T-cell (primary cell): ENCODE measurements at regions not wholly inside any gene's neighbourhood (a gene's known extent, or its start where the extent isn't known, plus 50 kb on each side); places are given as distances from the start of the nearest gene placed in this dataset.

Experiments
- ATAC-seq, 4 experiments: fragments of 200-7000 bp in 3 of 4; fragments of 150-1000 bp in 1 of 4; cut with Tn5 transposase; replicated peaks in 1 of 4; 1 replicate in 3 of 4; 2 replicates in 1 of 4; pipeline ENCODE4 v1.10.0; 2021; ENCODE audit warnings: moderate library complexity in 3 of 4, mild to moderate bottlenecking in 2 of 4, moderate number of reproducible peaks in 1 of 4
- CTCF ChIA-PET, 2 donors: fragments of 300-600 bp; sonication (Branson Sonifier 250); formaldehyde crosslinking; loops; one replicate each; lab custom pipeline; 2022; ENCODE audit warnings: antibody characterized with exemption in 2 of 2; lab: Charles Lee
- POLR2A ChIA-PET, 2 donors: fragments of 300-600 bp; sonication (Branson Sonifier 250); formaldehyde crosslinking; loops; one replicate each; lab custom pipeline; 2022; ENCODE audit warnings: antibody characterized with exemption in 2 of 2; lab: Charles Lee
- DNase-seq, 35 experiments: peaks; one replicate each; pipeline versions ENCODE4 v3.0.0 to v3.0.0-alpha.2; 2013 to 2023
- H3K27ac ChIP-seq: one replicate; pipeline ENCODE4 v1.5.1; 2013; ENCODE audit warnings: low read length
- H3K27me3 ChIP-seq, 2 experiments: replicated peaks in 1 of 2; 1 replicate in 1 of 2; 2 replicates in 1 of 2; pipeline versions ENCODE4 v1.6.1 to v1.7.0; 2013; ENCODE audit warnings: low read length in 1 of 2, mixed read lengths in 1 of 2; ENCODE audit not compliant: control insufficient read depth in 2 of 2, insufficient read depth in 2 of 2; ENCODE audit errors: extremely low read depth in 1 of 2
- H3K36me3 ChIP-seq, 2 donors: 1 replicate in 1 of 2; 2 replicates in 1 of 2; pipeline versions ENCODE4 v1.6.1 to v1.7.0; 2013; ENCODE audit warnings: low read length in 1 of 2; ENCODE audit not compliant: control insufficient read depth in 2 of 2, insufficient read depth in 1 of 2; ENCODE audit errors: extremely low read depth in 1 of 2
- H3K4me1 ChIP-seq, 2 experiments: 1 replicate in 1 of 2; 2 replicates in 1 of 2; pipeline versions ENCODE4 v1.6.1 to v1.7.0; 2013; ENCODE audit warnings: low read length in 2 of 2, mixed read lengths in 1 of 2; ENCODE audit not compliant: insufficient read depth in 2 of 2, control insufficient read depth in 1 of 2; ENCODE audit errors: extremely low read depth in 1 of 2
- H3K4me3 ChIP-seq, 2 donors: 1 replicate in 1 of 2; 2 replicates in 1 of 2; pipeline versions ENCODE4 v1.5.1 to v1.7.0; 2013; ENCODE audit warnings: mild to moderate bottlenecking in 2 of 2, low read length in 1 of 2, moderate library complexity in 1 of 2; ENCODE audit not compliant: control insufficient read depth in 1 of 2; ENCODE audit errors: extremely low read depth in 1 of 2
- H3K9me3 ChIP-seq: 2 replicates; pipeline ENCODE4 v1.7.0; 2013
- H3K27ac Mint-ChIP-seq, 2 donors: one replicate each; pipeline ENCODE4 v1.8.0; 2020 to 2021; ENCODE audit warnings: mild to moderate bottlenecking in 2 of 2, mixed read lengths in 2 of 2
- H3K27me3 Mint-ChIP-seq, 2 donors: one replicate each; pipeline ENCODE4 v1.8.0; 2021 to 2022; ENCODE audit warnings: mixed read lengths in 2 of 2
- H3K36me3 Mint-ChIP-seq: one replicate; pipeline ENCODE4 v1.8.0; 2021; ENCODE audit warnings: mixed read lengths
- H3K4me1 Mint-ChIP-seq, 3 donors: one replicate each; pipeline ENCODE4 v1.8.0; 2020 to 2022; ENCODE audit warnings: mixed read lengths in 3 of 3, mild to moderate bottlenecking in 1 of 3
- H3K4me3 Mint-ChIP-seq, 3 donors: one replicate each; pipeline ENCODE4 v1.8.0; 2020 to 2022; ENCODE audit warnings: mild to moderate bottlenecking in 3 of 3, mixed read lengths in 3 of 3, moderate library complexity in 3 of 3
- H3K9me3 Mint-ChIP-seq, 3 donors: one replicate each; pipeline ENCODE4 v1.8.0; 2020 to 2022; ENCODE audit warnings: mixed read lengths in 3 of 3
- WGBS: methylation state at CpG from one replicate; pipeline ENCODE4 v1.1.5; 2013; ENCODE audit warnings: missing lambda C conversion rate; ENCODE audit not compliant: insufficient coverage; 5-methylcytosine and 5-hydroxymethylcytosine counted together

- no peak overlapping the region for H3K4me3 ChIP-seq
- ChIA-PET POLR2A (no interaction called here), CTCF (no interaction called here)
- no peaks in the 10 kb centered on the region for H3K27me3 ChIP-seq
- no CpG with 5 or more reads among the region's 4 CpGs for WGBS
- DNase-seq (no peak), ATAC-seq (no peak)
- Mint-ChIP-seq H3K4me3 (no peak overlapping the region), H3K36me3 (no peaks in the 10 kb centered on the region), H3K9me3 (peaks cover 0 to 4% (median 0%) of the 10 kb centered on the region in 3 donors), H3K27ac (no peak overlapping the region), H3K4me1 (no peaks in the 10 kb centered on the region), H3K27me3 (peaks cover 0 to 18% of the 10 kb centered on the region in 2 donors)
- H3K4me1 ChIP-seq: no peaks in the 10 kb centered on the region
- no peaks in the 10 kb centered on the region for H3K36me3 ChIP-seq
- H3K9me3 ChIP-seq: no peaks in the 10 kb centered on the region
- no peak overlapping the region for H3K27ac ChIP-seq
These were observed 104.5 kb downstream of the NR2F2 start for GRCh38 chr15:96435022-96435421.

- no peak overlapping the region for H3K27ac ChIP-seq
- CTCF ChIA-PET: no interaction called here
- no peaks in the 10 kb centered on the region for H3K36me3 Mint-ChIP-seq
- peaks cover 0 to 18% of the 10 kb centered on the region in 2 donors for H3K27me3 Mint-ChIP-seq
- no peaks in the 10 kb centered on the region for H3K36me3 ChIP-seq
- WGBS: no CpG with 5 or more reads among the region's 3 CpGs
- no peak overlapping the region for H3K4me3 ChIP-seq
- no peak for ATAC-seq
- no peak for DNase-seq
- H3K27me3 ChIP-seq: no peaks in the 10 kb centered on the region
- POLR2A ChIA-PET: no interaction called here
- no peak overlapping the region for H3K4me3 Mint-ChIP-seq
- H3K4me1 Mint-ChIP-seq: no peaks in the 10 kb centered on the region
- no peaks in the 10 kb centered on the region for H3K9me3 ChIP-seq
- no peaks in the 10 kb centered on the region for H3K4me1 ChIP-seq
- H3K27ac Mint-ChIP-seq: no peak overlapping the region
- H3K9me3 Mint-ChIP-seq: peaks cover 0 to 4% (median 0%) of the 10 kb centered on the region in 3 donors
These were observed 105.3 kb downstream of the NR2F2 start for GRCh38 chr15:96435841-96436240.

DNA sequence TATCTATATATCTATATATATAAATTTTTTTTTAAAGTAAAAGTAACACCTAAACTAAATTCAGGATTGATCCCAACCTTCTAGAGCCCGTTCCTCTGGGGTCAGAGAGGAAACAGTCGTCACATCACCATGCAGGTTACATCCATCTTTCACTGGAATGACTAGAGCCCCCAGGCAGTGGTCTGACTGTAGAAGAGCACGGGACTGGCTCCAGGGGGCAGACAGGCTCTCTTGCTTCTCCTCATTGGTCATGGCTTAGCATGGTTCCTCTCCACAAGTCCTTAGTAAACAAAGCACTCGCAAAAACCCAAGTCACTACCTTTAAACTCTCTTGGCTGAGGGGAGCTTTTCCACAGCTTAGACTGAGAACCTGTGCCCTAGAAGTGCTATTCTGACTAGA, 110.5 kb downstream of the NR2F2 start:
- Mint-ChIP-seq H3K36me3 (no peaks in the 10 kb centered on the region), H3K4me1 (no peaks in the 10 kb centered on the region), H3K27me3 (peaks cover 4 to 6% of the 10 kb centered on the region in 2 donors), H3K27ac (no peak overlapping the region), H3K4me3 (no peak overlapping the region), H3K9me3 (peaks cover 0 to 4% (median 4%) of the 10 kb centered on the region in 3 donors)
- POLR2A ChIA-PET: no interaction called here
- CTCF ChIA-PET: no interaction called here
- DNase-seq (no peak), ATAC-seq (no peak)
- H3K27ac ChIP-seq: no peak overlapping the region
- 70% methylated on average over 2 of the region's 4 CpGs for WGBS
- no peaks in the 10 kb centered on the region for H3K36me3 ChIP-seq
- H3K9me3 ChIP-seq: no peaks in the 10 kb centered on the region
- H3K4me3 ChIP-seq: no peak overlapping the region
- H3K27me3 ChIP-seq: no peaks in the 10 kb centered on the region
- no peaks in the 10 kb centered on the region for H3K4me1 ChIP-seq

DNA sequence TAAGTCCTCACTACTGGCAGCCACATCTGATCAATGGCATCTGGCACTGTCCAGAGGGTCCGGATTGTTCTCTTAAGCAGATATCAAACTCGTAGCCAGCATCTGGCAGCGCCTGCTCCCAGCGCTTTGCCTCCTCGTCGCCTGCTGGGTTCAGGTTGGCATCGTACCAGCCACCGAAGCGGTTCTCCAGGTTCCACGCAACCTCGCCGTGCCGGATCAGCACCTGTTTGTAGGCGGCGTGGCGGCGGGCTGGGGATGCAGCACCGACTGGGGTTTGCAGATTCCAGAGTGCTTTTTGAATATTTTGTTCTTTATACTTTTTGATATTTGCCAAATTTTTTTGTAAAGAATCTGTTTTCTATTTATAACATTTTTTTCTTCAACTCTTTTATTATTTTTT, 111.6 kb downstream of the NR2F2 start:
- Mint-ChIP-seq H3K9me3 (peaks cover 0 to 4% (median 4%) of the 10 kb centered on the region in 3 donors), H3K36me3 (no peaks in the 10 kb centered on the region), H3K27ac (no peak overlapping the region), H3K4me3 (no peak overlapping the region), H3K27me3 (peaks cover 4 to 6% of the 10 kb centered on the region in 2 donors), H3K4me1 (no peaks in the 10 kb centered on the region)
- Histone ChIP-seq H3K27ac (no peak overlapping the region), H3K36me3 (no peaks in the 10 kb centered on the region), H3K9me3 (no peaks in the 10 kb centered on the region), H3K27me3 (no peaks in the 10 kb centered on the region), H3K4me1 (no peaks in the 10 kb centered on the region), H3K4me3 (no peak overlapping the region)
- ChIA-PET POLR2A (no interaction called here), CTCF (no interaction called here)
- 81% methylated on average over 9 of the region's 18 CpGs for WGBS
- no peak for ATAC-seq
- DNase-seq: no peak

DNA sequence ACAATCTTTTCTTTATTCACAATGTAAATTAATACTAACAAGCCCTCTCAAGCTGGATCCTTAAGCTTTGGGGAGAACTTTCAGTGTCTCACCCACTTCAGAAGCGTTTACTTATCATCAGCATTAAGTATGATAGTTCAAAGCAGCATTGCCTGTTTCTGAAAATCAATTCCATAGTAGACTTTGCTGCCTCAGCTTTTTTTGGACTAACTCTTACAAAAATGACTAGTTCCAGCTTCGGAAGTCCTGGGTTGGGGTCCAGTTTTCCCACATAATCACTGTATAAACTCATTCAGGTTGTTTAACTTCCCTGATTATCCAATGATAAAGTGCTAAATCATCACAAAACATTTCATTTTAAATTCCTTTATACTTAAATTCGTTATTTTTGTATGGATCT, 114.4 kb downstream of the NR2F2 start:
- ATAC-seq (no peak), DNase-seq (no peak)
- Histone ChIP-seq H3K27me3 (no peaks in the 10 kb centered on the region), H3K9me3 (no peaks in the 10 kb centered on the region), H3K4me1 (no peaks in the 10 kb centered on the region), H3K27ac (no peak overlapping the region), H3K4me3 (no peak overlapping the region), H3K36me3 (no peaks in the 10 kb centered on the region)
- ChIA-PET CTCF (no interaction called here), POLR2A (no interaction called here)
- Mint-ChIP-seq H3K27ac (no peak overlapping the region), H3K27me3 (peaks cover 4 to 6% of the 10 kb centered on the region in 2 donors), H3K9me3 (peaks cover 0 to 4% (median 0%) of the 10 kb centered on the region in 3 donors), H3K4me3 (no peak overlapping the region), H3K36me3 (no peaks in the 10 kb centered on the region), H3K4me1 (no peaks in the 10 kb centered on the region)
- 71% methylated on average over 3 of the region's 3 CpGs for WGBS

GRCh38 chr15:96448923-96449322, 118.4 kb downstream of the NR2F2 start:
- DNase-seq (no peak), ATAC-seq (no peak)
- H3K4me3 ChIP-seq: no peak overlapping the region
- WGBS: 57% methylated on average over 3 of the region's 7 CpGs
- Mint-ChIP-seq H3K4me1 (no peaks in the 10 kb centered on the region), H3K4me3 (no peak overlapping the region), H3K27ac (no peak overlapping the region), H3K9me3 (peaks cover 0 to 3% (median 0%) of the 10 kb centered on the region in 3 donors), H3K36me3 (no peaks in the 10 kb centered on the region), H3K27me3 (peaks cover 4 to 8% of the 10 kb centered on the region in 2 donors)
- no peak overlapping the region for H3K27ac ChIP-seq
- no peaks in the 10 kb centered on the region for H3K4me1 ChIP-seq
- no peaks in the 10 kb centered on the region for H3K36me3 ChIP-seq
- H3K27me3 ChIP-seq: no peaks in the 10 kb centered on the region
- ChIA-PET POLR2A (no interaction called here), CTCF (no interaction called here)
- H3K9me3 ChIP-seq: no peaks in the 10 kb centered on the region

DNA sequence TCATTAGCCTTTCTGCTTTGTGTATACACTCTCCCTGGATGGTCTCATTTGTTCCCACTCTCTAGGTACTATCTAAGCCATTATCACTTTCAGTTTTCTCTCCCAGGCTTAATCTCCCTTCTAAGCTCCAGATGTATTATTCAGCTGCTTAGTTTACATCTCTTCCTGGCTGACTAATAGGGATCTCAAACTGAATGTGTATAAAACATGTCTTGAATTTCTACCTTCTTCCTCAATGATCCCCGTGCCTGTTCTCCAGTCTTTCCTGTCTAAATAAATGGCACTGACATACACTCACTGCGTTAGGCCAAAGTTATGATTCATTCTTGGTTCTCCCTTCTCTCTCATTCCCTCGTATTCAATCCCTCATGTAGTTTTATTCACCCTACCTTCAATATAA, 127.3 kb downstream of the NR2F2 start:
- Mint-ChIP-seq H3K9me3 (peaks cover 0 to 3% (median 0%) of the 10 kb centered on the region in 3 donors), H3K36me3 (no peaks in the 10 kb centered on the region), H3K27me3 (peaks cover 6 to 16% of the 10 kb centered on the region in 2 donors), H3K4me1 (no peaks in the 10 kb centered on the region), H3K27ac (no peak overlapping the region), H3K4me3 (no peak overlapping the region)
- Histone ChIP-seq H3K4me1 (no peaks in the 10 kb centered on the region), H3K9me3 (no peaks in the 10 kb centered on the region), H3K36me3 (no peaks in the 10 kb centered on the region), H3K27me3 (no peaks in the 10 kb centered on the region), H3K4me3 (no peak overlapping the region), H3K27ac (no peak overlapping the region)
- POLR2A ChIA-PET: no interaction called here
- ATAC-seq: no peak
- CTCF ChIA-PET: no interaction called here
- no peak for DNase-seq
- 64% methylated on average over 3 of the region's 3 CpGs for whole genome bisulfite sequencing
